ENCODE measurements at regions not wholly inside any gene's neighbourhood (a gene's known extent, or its start where the extent isn't known, plus 50 kb on each side); places are given as distances from the start of the nearest gene placed in this dataset.

DNA sequence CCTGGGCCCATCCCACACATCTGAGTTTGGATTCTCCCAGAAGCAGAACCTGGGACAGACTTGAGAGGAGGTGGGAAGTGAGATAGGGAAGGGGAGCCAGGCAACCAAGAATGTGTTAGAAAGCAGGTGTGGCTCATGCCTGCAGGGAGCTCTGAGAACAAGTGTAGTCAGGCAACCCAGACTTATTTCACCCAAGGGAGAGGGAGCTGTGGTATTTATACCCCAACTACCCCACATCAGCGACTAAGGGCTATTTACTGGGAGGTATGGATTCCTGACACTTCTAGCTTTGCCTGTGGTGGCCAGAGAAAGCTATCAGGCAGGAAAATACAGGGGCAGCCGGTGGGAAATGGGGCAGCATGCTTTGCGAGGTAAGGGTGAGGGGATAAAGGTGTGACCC is 125.8 kb upstream of the MSX1 start:
- H3K4me3 ChIP-seq (ENCODE audit: low read depth, low read length) = no peak overlapping the region

DNA sequence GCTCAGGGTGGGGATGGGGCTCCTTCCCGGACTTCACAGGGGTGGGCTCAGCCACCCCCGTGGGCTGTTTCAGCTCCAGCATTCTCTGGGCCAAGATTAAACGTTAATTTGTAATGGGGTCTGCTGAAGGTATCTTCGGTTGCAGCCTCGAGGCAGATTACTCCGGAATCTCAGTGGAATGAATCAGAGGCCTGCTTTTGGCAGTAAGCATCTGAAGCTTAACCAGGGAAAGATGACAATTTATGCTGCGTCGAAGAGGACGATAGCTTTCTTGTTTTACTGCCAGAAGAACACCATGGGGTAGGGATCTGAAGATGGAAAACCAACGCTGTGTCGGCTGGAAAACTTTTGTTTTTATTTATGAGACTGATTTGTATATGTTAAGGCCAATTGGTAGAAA is 129.2 kb upstream of the MSX1 start:
- TF ChIP-seq, protein P1, sequence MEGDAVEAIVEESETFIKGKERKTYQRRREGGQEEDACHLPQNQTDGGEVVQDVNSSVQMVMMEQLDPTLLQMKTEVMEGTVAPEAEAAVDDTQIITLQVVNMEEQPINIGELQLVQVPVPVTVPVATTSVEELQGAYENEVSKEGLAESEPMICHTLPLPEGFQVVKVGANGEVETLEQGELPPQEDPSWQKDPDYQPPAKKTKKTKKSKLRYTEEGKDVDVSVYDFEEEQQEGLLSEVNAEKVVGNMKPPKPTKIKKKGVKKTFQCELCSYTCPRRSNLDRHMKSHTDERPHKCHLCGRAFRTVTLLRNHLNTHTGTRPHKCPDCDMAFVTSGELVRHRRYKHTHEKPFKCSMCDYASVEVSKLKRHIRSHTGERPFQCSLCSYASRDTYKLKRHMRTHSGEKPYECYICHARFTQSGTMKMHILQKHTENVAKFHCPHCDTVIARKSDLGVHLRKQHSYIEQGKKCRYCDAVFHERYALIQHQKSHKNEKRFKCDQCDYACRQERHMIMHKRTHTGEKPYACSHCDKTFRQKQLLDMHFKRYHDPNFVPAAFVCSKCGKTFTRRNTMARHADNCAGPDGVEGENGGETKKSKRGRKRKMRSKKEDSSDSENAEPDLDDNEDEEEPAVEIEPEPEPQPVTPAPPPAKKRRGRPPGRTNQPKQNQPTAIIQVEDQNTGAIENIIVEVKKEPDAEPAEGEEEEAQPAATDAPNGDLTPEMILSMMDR (IDR thresholded peaks at IDR 0.05) = no peak
- H3K4me3 ChIP-seq (ENCODE audit: low read depth, low read length) = no peak overlapping the region
- H3K27me3 ChIP-seq (ENCODE audit: control insufficient read depth, insufficient read depth, low read length) = no peaks in the 10 kb centered on the region
- no peak overlapping the region for H3K4me2 ChIP-seq (ENCODE audit: low read length)
- no peak overlapping the region for H2AFZ ChIP-seq
- no peaks in the 10 kb centered on the region for H3K36me3 ChIP-seq (ENCODE audit: control insufficient read depth, insufficient read depth, low read length)
- no peaks in the 10 kb centered on the region for H3K9me3 ChIP-seq (ENCODE audit: control insufficient read depth, low read length)
- no peaks in the 10 kb centered on the region for H3K79me2 ChIP-seq
- no peak overlapping the region for H3K27ac ChIP-seq
- H3K9ac ChIP-seq = no peak overlapping the region
- H3K4me1 ChIP-seq = no peaks in the 10 kb centered on the region

More for the DNA sequence above, 125.8 kb upstream of the MSX1 start:
- Histone ChIP-seq H3K36me3 (ENCODE audit: control insufficient read depth, insufficient read depth, low read length) (no peaks in the 10 kb centered on the region), H2AFZ (no peak overlapping the region), H3K79me2 (no peaks in the 10 kb centered on the region), H3K9me3 (ENCODE audit: control insufficient read depth, low read length) (no peaks in the 10 kb centered on the region), H3K4me2 (ENCODE audit: low read length) (no peak overlapping the region), H3K9ac (no peak overlapping the region), H3K27ac (no peak overlapping the region), H3K27me3 (ENCODE audit: control insufficient read depth, insufficient read depth, low read length) (no peaks in the 10 kb centered on the region), H3K4me1 (no peaks in the 10 kb centered on the region)
- TF ChIP-seq, protein P1 (IDR thresholded peaks at IDR 0.05) = no peak

DNA sequence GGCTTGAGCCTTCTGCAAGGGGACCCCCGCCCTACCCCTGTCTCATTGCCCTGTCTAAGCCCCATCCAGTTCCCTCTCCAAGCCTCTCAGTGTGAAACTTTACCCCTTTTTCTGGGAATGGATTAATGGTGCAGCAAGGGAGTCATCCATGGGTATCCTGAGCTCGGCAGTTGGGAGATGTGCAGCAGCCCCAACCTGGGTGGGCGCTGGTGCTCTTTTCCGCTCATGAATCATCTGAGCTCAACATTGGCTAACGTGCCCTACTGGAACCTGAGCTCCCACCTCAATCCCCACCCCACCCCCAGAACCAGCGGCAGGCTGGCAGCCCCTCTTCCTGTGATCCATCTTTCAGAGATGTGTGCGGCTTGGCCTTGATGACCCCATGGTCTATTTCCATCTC is 130.3 kb upstream of the MSX1 start:
- H3K4me1 ChIP-seq = no peaks in the 10 kb centered on the region
- H3K27me3 ChIP-seq (ENCODE audit: control insufficient read depth, insufficient read depth, low read length) = no peaks in the 10 kb centered on the region
- no peak overlapping the region for H3K4me2 ChIP-seq (ENCODE audit: low read length)
- H3K9ac ChIP-seq = no peak overlapping the region
- no peaks in the 10 kb centered on the region for H3K36me3 ChIP-seq (ENCODE audit: control insufficient read depth, insufficient read depth, low read length)
- no peak overlapping the region for H3K27ac ChIP-seq
- H3K79me2 ChIP-seq = no peaks in the 10 kb centered on the region
- TF ChIP-seq, protein P1 (IDR thresholded peaks at IDR 0.05) = no peak
- H2AFZ ChIP-seq = no peak overlapping the region
- H3K9me3 ChIP-seq (ENCODE audit: control insufficient read depth, low read length) = no peaks in the 10 kb centered on the region
- no peak overlapping the region for H3K4me3 ChIP-seq (ENCODE audit: low read depth, low read length)

DNA sequence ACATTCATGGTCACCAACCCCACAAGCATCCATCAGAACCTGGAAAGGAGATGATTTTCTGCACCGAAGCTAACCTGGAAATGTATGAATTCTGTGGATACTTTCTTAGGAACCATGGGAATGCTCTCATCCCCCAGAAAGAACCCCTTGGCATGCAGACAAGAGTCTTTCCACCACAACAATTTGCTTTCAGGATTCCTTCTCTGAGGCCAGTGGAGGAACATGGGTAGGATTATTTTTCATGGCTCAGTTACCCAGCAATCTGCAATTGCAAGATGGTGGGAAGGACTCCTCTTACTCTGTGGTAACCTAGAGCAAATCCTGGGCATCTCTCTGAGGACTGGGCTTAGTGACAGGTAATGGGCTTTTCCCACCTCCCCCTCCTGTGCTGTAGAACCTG is 131.9 kb upstream of the MSX1 start:
- Histone ChIP-seq H3K9ac (no peak overlapping the region), H3K79me2 (no peaks in the 10 kb centered on the region), H3K36me3 (ENCODE audit: control insufficient read depth, insufficient read depth, low read length) (no peaks in the 10 kb centered on the region), H3K4me2 (ENCODE audit: low read length) (no peak overlapping the region), H3K4me1 (no peaks in the 10 kb centered on the region), H3K27me3 (ENCODE audit: control insufficient read depth, insufficient read depth, low read length) (no peaks in the 10 kb centered on the region), H3K27ac (no peak overlapping the region), H2AFZ (no peak overlapping the region), H3K9me3 (ENCODE audit: control insufficient read depth, low read length) (no peaks in the 10 kb centered on the region), H3K4me3 (ENCODE audit: low read depth, low read length) (no peak overlapping the region)
- TF ChIP-seq, protein P1 (IDR thresholded peaks at IDR 0.05) = no peak

DNA sequence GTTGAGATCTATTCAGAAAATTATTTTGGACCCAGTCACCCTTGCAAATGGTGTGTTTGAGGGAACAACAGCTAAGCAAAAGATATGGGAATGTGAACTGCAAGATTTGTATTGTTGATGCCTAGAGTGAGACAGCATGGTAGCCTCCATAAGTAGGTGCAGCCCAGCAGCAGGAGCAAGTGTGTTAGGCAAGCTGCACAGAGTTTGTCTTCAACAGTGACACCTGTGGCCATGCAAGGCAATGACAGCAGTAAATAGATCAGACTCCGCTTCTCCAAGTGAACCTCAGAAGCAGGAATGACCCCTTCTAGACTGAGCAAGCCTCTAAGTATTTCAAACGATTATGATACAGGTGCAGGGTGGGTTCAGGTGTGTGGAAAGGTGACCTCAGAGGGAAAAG is 133.4 kb upstream of the MSX1 start:
- H3K27me3 ChIP-seq (ENCODE audit: control insufficient read depth, insufficient read depth, low read length) = no peaks in the 10 kb centered on the region
- no peaks in the 10 kb centered on the region for H3K79me2 ChIP-seq
- H3K9me3 ChIP-seq (ENCODE audit: control insufficient read depth, low read length) = no peaks in the 10 kb centered on the region
- H2AFZ ChIP-seq = no peak overlapping the region
- H3K9ac ChIP-seq = no peak overlapping the region
- TF ChIP-seq, protein P1 (IDR thresholded peaks at IDR 0.05) = no peak
- no peaks in the 10 kb centered on the region for H3K36me3 ChIP-seq (ENCODE audit: control insufficient read depth, insufficient read depth, low read length)
- H3K4me1 ChIP-seq = no peaks in the 10 kb centered on the region
- H3K4me3 ChIP-seq (ENCODE audit: low read depth, low read length) = no peak overlapping the region
- no peak overlapping the region for H3K27ac ChIP-seq
- H3K4me2 ChIP-seq (ENCODE audit: low read length) = no peak overlapping the region
